MM.1S (cell line): ENCODE measurements at regions not wholly inside any gene's neighbourhood (a gene's known extent, or its start where the extent isn't known, plus 50 kb on each side); places are given as distances from the start of the nearest gene placed in this dataset.

Experiments used
- CTCF ChIP-seq: fragments of 300-600 bp; sonication (generic); IDR thresholded peaks from 2 replicates; pipeline ENCODE4 v1.5.1; 2016; ENCODE audit warnings: antibody characterized with exemption, low read length, mixed read lengths
- EZH2 ChIP-seq: fragments of 300-600 bp; sonication (generic); optimal IDR thresholded peaks from 2 replicates; pipeline ENCODE3; 2017; ENCODE audit warnings: low read depth, mild to moderate bottlenecking, antibody characterized with exemption, low read length, mixed read lengths
- EZH2phosphoT487 ChIP-seq: fragments of 300-600 bp; sonication (generic); IDR thresholded peaks from 2 replicates; pipeline ENCODE4 v1.6.1; 2018; ENCODE audit warnings: antibody characterized with exemption, low read length

- no peak for TF ChIP-seq CTCF
- no peak for TF ChIP-seq EZH2phosphoT487
- no peak for TF ChIP-seq EZH2
These were observed 184.0 kb upstream of the RGS6 start for GRCh38 chr14:71748196-71748595.
